CD14-positive monocyte (primary cell): ENCODE measurements at regions not wholly inside any gene's neighbourhood (a gene's known extent, or its start where the extent isn't known, plus 50 kb on each side); places are given as distances from the start of the nearest gene placed in this dataset.

Experiments
- DNase-seq, 3 donors: peaks; one replicate each; pipeline ENCODE4 v3.0.0-alpha.2; 2011 to 2022
- H2AFZ ChIP-seq: 2 replicates; pipeline ENCODE4 v1.6.0; 2012; ENCODE audit warnings: mild to moderate bottlenecking, low read depth, low read length, inconsistent platforms; ENCODE audit not compliant: insufficient read depth, poor library complexity, severe bottlenecking
- H3K27ac ChIP-seq, 2 donors: 1 replicate in 1 of 2; 2 replicates in 1 of 2; pipeline ENCODE4 v1.5.1; 2012 to 2013; ENCODE audit warnings: low read length in 2 of 2, control low read depth in 1 of 2, inconsistent platforms in 1 of 2, low read depth in 1 of 2, mild to moderate bottlenecking in 1 of 2
- H3K27me3 ChIP-seq, 2 donors: one replicate each; pipeline versions ENCODE4 v1.6.0 to v1.6.1; 2011 to 2013; ENCODE audit warnings: low read length in 2 of 2; ENCODE audit not compliant: control insufficient read depth in 2 of 2, insufficient read depth in 2 of 2
- H3K36me3 ChIP-seq, 2 donors: replicated peaks in 1 of 2; 1 replicate in 1 of 2; 2 replicates in 1 of 2; pipeline versions ENCODE4 v1.5.1 to v1.6.1; 2012 to 2013; ENCODE audit warnings: low read length in 2 of 2, control low read depth in 1 of 2, inconsistent platforms in 1 of 2, mild to moderate bottlenecking in 1 of 2; ENCODE audit not compliant: insufficient read depth in 2 of 2, control insufficient read depth in 1 of 2
- H3K4me1 ChIP-seq, 2 donors: 1 replicate in 1 of 2; 2 replicates in 1 of 2; pipeline versions ENCODE4 v1.5.1 to v1.6.1; 2012 to 2013; ENCODE audit warnings: low read length in 2 of 2, control low read depth in 1 of 2, inconsistent platforms in 1 of 2, mild to moderate bottlenecking in 1 of 2, moderate library complexity in 1 of 2; ENCODE audit not compliant: insufficient read depth in 2 of 2, control insufficient read depth in 1 of 2
- H3K4me2 ChIP-seq: replicated peaks from 2 replicates; pipeline ENCODE3; 2012; ENCODE audit warnings: low read length, moderate library complexity, mild to moderate bottlenecking; ENCODE audit not compliant: poor library complexity, severe bottlenecking; ENCODE audit errors: extremely low read depth
- H3K4me3 ChIP-seq, 3 experiments: fragments of 200-600 bp in 1 of 3; sonication (generic) in 1 of 3; replicated peaks in 1 of 3; 1 replicate in 2 of 3; 2 replicates in 1 of 3; pipeline ENCODE4 v1.5.1; 2011 to 2013; ENCODE audit warnings: low read length in 3 of 3, mild to moderate bottlenecking in 3 of 3, control low read depth in 2 of 3, low read depth in 2 of 3, inconsistent platforms in 1 of 3, moderate library complexity in 1 of 3
- H3K79me2 ChIP-seq: 2 replicates; pipeline ENCODE4 v1.6.0; 2012; ENCODE audit warnings: mild to moderate bottlenecking, control low read depth, inconsistent platforms, low read length, moderate library complexity; ENCODE audit not compliant: insufficient read depth
- H3K9ac ChIP-seq: 2 replicates; pipeline ENCODE4 v1.6.0; 2017; ENCODE audit warnings: low read length, mild to moderate bottlenecking; ENCODE audit not compliant: insufficient read depth, poor library complexity, severe bottlenecking
- H3K9me3 ChIP-seq, 2 donors: replicated peaks in 1 of 2; 1 replicate in 1 of 2; 2 replicates in 1 of 2; pipeline versions ENCODE4 v1.5.1 to v1.6.1; 2012 to 2013; ENCODE audit warnings: low read length in 2 of 2, control low read depth in 1 of 2; ENCODE audit not compliant: control insufficient read depth in 1 of 2, insufficient read depth in 1 of 2
- H4K20me1 ChIP-seq: 2 replicates; pipeline ENCODE4 v1.6.0; 2012; ENCODE audit warnings: mild to moderate bottlenecking, low read length, control low read depth, moderate library complexity; ENCODE audit not compliant: insufficient read depth
- H3K27ac Mint-ChIP-seq, 7 donors: one replicate each; pipeline ENCODE4 v1.8.0; 2020; ENCODE audit warnings: mild to moderate bottlenecking in 7 of 7, mixed read lengths in 7 of 7, moderate library complexity in 6 of 7, inconsistent platforms in 2 of 7
- H3K27me3 Mint-ChIP-seq, 3 donors: one replicate each; pipeline ENCODE4 v1.8.0; 2021 to 2022; ENCODE audit warnings: low read depth in 3 of 3, mild to moderate bottlenecking in 3 of 3, mixed read lengths in 3 of 3, moderate library complexity in 3 of 3, inconsistent platforms in 1 of 3
- H3K36me3 Mint-ChIP-seq, 2 donors: one replicate each; pipeline ENCODE4 v1.8.0; 2020; ENCODE audit warnings: mixed read lengths in 2 of 2, inconsistent platforms in 1 of 2, mild to moderate bottlenecking in 1 of 2
- H3K4me1 Mint-ChIP-seq: one replicate; pipeline ENCODE4 v1.8.0; 2020; ENCODE audit warnings: mild to moderate bottlenecking, mixed read lengths
- H3K4me3 Mint-ChIP-seq, 2 donors: one replicate each; pipeline ENCODE4 v1.8.0; 2020; ENCODE audit warnings: mild to moderate bottlenecking in 2 of 2, mixed read lengths in 2 of 2, moderate library complexity in 1 of 2
- H3K9me3 Mint-ChIP-seq, 7 donors: one replicate each; pipeline ENCODE4 v1.8.0; 2020 to 2022; ENCODE audit warnings: mixed read lengths in 7 of 7, mild to moderate bottlenecking in 6 of 7, moderate library complexity in 6 of 7, inconsistent platforms in 2 of 7
- CTCF ChIP-seq: fragments of 200-600 bp; IDR thresholded peaks from one replicate; pipeline ENCODE4 v1.8.0; 2022; ENCODE audit warnings: antibody characterized with exemption, mild to moderate bottlenecking
- WGBS: methylation state at CpG from one replicate; pipeline ENCODE4 v1.1.5; 2013; ENCODE audit warnings: missing lambda C conversion rate; ENCODE audit not compliant: insufficient coverage; 5-methylcytosine and 5-hydroxymethylcytosine counted together
- intact Hi-C, 2 donors: fragments of 100-400 bp; cut with micrococcal nuclease; formaldehyde crosslinking; loops; one replicate each; pipeline versions ENCODE4 v1.15.0 to v1.15.1; 2023

DNA sequence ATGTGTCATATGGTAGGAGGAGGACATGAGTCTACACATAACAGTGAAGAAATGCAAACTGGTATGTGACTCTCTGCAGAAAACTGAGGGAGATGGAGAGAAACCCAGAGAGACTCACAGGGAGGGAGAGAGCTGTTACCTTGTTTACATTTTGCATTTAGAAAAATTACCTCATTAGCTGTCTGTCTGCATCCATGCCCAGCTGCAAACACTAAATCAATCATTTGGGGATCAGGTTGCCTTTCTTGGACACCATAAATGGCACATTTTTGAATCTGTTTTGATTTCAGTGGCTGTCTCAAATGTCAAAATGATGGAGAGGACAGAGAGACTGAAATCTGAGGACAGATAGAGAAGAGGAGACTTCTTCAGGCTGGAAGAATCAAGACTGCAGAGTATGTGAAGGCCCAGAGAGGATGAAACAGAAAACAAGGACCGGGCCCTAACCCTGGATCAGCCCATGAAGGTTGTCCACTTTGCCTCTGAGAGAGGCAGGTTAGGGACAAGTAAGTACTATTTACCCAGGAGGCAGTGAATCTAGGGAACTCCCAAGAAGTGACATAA lies 92.2 kb downstream of the UNC5CL start:
- H3K27me3 Mint-ChIP-seq, result peaks cover 9 to 17% (median 14%) of the 10 kb centered on the region in 3 donors
- no peak overlapping the region for H2AFZ ChIP-seq
- no peak for DNase-seq
- no peaks in the 10 kb centered on the region for H3K36me3 Mint-ChIP-seq
- no peak overlapping the region for H3K27ac ChIP-seq
- H3K36me3 ChIP-seq, result no peaks in the 10 kb centered on the region
- no peaks in the 10 kb centered on the region for H3K27me3 ChIP-seq
- intact Hi-C loops, result no loop called here
- H3K27ac Mint-ChIP-seq, result no peak overlapping the region
- H3K4me1 ChIP-seq, result no peaks in the 10 kb centered on the region
- H3K9ac ChIP-seq, result no peak overlapping the region
- no peak overlapping the region for H3K4me3 Mint-ChIP-seq
- no peak for TF ChIP-seq CTCF
- H3K9me3 Mint-ChIP-seq, result peaks cover 0 to 10% (median 3%) of the 10 kb centered on the region in 7 donors
- no peak overlapping the region for H3K4me2 ChIP-seq
- 100% methylated on average over 1 of the region's 1 CpG for WGBS
- H3K9me3 ChIP-seq, result no peaks in the 10 kb centered on the region
- H3K4me3 ChIP-seq, result no peak overlapping the region
- H3K4me1 Mint-ChIP-seq, result no peaks in the 10 kb centered on the region
- no peaks in the 10 kb centered on the region for H4K20me1 ChIP-seq
- H3K79me2 ChIP-seq, result no peaks in the 10 kb centered on the region

GRCh38 chr6:40937491-40937890 lies 101.5 kb downstream of the UNC5CL start:
- Histone ChIP-seq H2AFZ (no peak overlapping the region), H3K4me2 (no peak overlapping the region)
- H3K36me3 Mint-ChIP-seq, result no peaks in the 10 kb centered on the region

More at GRCh38 chr6:40937491-40937890, 101.5 kb downstream of the UNC5CL start:
- intact Hi-C loops, result no loop called here
- DNase-seq, result no peak
- H3K9me3 Mint-ChIP-seq, result peaks cover 2 to 8% (median 4%) of the 10 kb centered on the region in 7 donors
- no peak overlapping the region for H3K4me3 Mint-ChIP-seq
- Histone ChIP-seq H4K20me1 (no peaks in the 10 kb centered on the region), H3K36me3 (no peaks in the 10 kb centered on the region), H3K27me3 (no peaks in the 10 kb centered on the region), H3K9ac (no peak overlapping the region), H3K27ac (no peak overlapping the region), H3K9me3 (no peaks in the 10 kb centered on the region), H3K79me2 (no peaks in the 10 kb centered on the region), H3K4me3 (no peak overlapping the region), H3K4me1 (no peaks in the 10 kb centered on the region)
- peaks cover 5 to 10% (median 6%) of the 10 kb centered on the region in 3 donors for H3K27me3 Mint-ChIP-seq
- TF ChIP-seq CTCF, result no peak
- WGBS, result 71% methylated on average over 2 of the region's 2 CpGs
- H3K4me1 Mint-ChIP-seq, result no peaks in the 10 kb centered on the region
- no peak overlapping the region for H3K27ac Mint-ChIP-seq
